ENCODE measurements at regions not wholly inside any gene's neighbourhood (a gene's known extent, or its start where the extent isn't known, plus 50 kb on each side); places are given as distances from the start of the nearest gene placed in this dataset.
"Not testable (repeated sequence)": the region's sequence is repeated elsewhere in the genome, so short reads cannot be mapped to it uniquely, and the experiment has no call there.

DNA sequence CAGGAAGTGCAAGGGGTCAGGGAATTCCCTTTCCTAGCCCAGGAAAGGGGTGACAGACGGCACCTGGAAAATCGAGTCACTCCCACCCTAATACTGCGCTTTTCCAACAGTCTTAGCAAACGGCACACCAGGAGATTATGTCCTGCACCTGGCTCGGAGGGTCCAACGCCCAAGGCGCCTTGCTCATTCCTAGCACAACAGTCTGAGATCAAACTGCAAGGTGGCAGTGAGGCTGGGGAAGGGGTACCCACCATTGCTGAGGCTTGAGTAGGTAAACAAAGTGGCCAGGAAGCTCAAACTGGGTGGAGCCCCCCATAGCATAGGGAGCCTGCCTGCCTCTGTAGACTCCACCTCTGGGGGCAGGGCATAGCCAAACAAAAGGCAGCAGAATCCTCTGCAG is 618.5 kb upstream of the LRRN3 start:
- TF ChIP-seq EZH2phosphoT487 (IDR thresholded peaks at IDR 0.05; ENCODE audit: insufficient read depth, low read depth); EZH2 (IDR thresholded peaks at IDR 0.05; ENCODE audit: insufficient read depth, poor library complexity, severe bottlenecking): not testable (repeated sequence)
